ENCODE measurements at regions not wholly inside any gene's neighbourhood (a gene's known extent, or its start where the extent isn't known, plus 50 kb on each side); places are given as distances from the start of the nearest gene placed in this dataset.

GRCh38 chr4:11931266-11931820 is 502.6 kb upstream of the HS3ST1 start:
- TF ChIP-seq CTCF (IDR thresholded peaks at IDR 0.05): no peak
- TF ChIP-seq POLR2A (IDR thresholded peaks at IDR 0.05): no peak
